Coronary artery (tissue), 2 donors: ENCODE measurements at regions not wholly inside any gene's neighbourhood (a gene's known extent, or its start where the extent isn't known, plus 50 kb on each side); places are given as distances from the start of the nearest gene placed in this dataset.
A peak's percentile ranks its signal among the peaks of the same experiment; 100 is the strongest.

Source experiments
- DNase-seq: peaks from one replicate; pipeline ENCODE4 v3.0.0-alpha.2; 2017; ENCODE audit warnings: low spot score
- H3K27ac ChIP-seq, 2 donors: fragments of 200-600 bp; sonication (generic); one replicate each; pipeline ENCODE4 v1.5.1; 2016 to 2019
- H3K4me3 ChIP-seq: fragments of 200-600 bp; sonication (generic); 2 replicates; pipeline ENCODE4 v1.5.1; 2016; ENCODE audit warnings: mild to moderate bottlenecking, moderate library complexity
- TF ChIP-seq, protein P1 (sequence below): fragments of 200-600 bp; sonication (generic); IDR thresholded peaks from one replicate; pipeline ENCODE4 v1.5.1; 2019; ENCODE audit warnings: antibody characterized with exemption

DNA sequence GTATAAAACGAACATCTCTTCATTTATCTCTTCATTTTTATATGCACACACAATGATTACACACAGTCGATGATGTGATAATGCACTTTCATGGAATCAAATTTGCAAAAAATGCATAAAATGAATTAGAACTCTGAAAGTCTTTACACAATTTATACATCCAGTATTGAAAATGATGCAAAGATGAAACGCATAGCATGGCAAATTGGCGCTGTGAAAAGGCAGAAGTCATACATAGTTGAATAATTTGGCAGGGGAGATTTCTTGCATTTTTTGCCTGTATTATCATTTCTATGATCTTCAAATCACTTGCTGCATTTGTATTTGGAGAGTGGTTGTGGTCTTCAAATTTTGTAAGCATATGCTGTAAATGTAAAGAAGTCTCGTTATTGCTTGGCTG, 150.7 kb upstream of the LGALSL start:
- DNase-seq, result no peak
- Histone ChIP-seq H3K27ac (no peak overlapping the region), H3K4me3 (no peak overlapping the region)
- TF ChIP-seq, protein P1, sequence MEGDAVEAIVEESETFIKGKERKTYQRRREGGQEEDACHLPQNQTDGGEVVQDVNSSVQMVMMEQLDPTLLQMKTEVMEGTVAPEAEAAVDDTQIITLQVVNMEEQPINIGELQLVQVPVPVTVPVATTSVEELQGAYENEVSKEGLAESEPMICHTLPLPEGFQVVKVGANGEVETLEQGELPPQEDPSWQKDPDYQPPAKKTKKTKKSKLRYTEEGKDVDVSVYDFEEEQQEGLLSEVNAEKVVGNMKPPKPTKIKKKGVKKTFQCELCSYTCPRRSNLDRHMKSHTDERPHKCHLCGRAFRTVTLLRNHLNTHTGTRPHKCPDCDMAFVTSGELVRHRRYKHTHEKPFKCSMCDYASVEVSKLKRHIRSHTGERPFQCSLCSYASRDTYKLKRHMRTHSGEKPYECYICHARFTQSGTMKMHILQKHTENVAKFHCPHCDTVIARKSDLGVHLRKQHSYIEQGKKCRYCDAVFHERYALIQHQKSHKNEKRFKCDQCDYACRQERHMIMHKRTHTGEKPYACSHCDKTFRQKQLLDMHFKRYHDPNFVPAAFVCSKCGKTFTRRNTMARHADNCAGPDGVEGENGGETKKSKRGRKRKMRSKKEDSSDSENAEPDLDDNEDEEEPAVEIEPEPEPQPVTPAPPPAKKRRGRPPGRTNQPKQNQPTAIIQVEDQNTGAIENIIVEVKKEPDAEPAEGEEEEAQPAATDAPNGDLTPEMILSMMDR, result no peak

DNA sequence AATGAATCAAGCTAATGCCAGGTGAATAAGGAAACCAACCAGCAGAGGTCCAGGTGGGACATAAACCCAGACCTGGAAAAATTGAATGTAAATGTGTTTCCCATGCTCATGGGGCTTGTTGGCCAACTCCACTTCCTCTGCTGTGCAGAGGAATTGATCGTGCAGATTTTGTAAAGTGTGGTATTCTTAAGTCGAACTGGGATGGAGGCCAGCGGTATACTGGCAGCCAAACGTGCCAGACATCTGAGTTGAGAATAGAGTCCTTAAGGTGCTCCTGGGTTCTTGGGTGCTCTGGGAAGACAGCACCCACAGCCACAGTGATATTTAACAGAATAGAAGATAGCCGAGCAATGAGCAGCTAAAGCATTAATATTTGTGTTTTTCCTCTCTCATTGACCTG, 146.5 kb upstream of the LGALSL start:
- TF ChIP-seq, protein P1, result no peak
- Histone ChIP-seq H3K27ac (no peak overlapping the region), H3K4me3 (no peak overlapping the region)
- no peak for DNase-seq

DNA sequence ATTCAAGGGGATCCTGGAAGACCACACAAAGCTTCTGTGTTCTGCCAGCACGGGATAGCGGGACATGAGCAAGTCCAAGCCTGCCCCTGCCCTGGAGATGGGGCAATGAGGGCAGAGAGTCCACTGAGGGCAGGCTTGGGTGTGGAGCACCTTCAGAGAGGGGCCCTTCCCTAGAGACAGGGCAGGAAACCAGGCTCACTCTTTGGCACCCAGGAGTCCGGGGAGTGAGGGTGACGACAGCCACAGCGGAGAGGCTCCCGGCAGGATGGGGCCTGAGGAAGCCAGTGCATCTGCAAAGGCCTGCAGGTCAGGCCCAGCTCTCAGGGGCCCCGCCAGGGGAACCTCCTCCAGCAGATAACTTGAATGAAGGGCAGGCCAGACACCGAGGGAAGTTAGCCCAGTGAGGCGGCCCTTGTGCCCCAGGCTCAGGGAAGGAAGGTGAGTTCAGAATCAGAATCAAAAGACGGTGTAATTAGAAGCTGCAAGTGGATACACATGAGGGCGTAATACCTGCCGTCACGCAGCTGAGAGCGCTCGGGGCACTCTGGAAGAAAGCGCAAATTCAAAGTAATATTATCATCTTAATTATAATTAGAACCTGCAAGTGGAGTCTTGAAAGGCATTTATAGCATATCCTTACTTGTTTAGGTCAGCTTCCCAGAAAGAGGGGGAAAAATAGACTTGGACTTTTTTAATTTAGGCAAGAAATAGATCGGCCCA, 142.6 kb upstream of the LGALSL start:
- no peak for DNase-seq
- Histone ChIP-seq H3K4me3 (peak overlapping the region; percentile 61), H3K27ac (peak overlapping the region; percentile 74 to 76)
- TF ChIP-seq, protein P1, result no peak

DNA sequence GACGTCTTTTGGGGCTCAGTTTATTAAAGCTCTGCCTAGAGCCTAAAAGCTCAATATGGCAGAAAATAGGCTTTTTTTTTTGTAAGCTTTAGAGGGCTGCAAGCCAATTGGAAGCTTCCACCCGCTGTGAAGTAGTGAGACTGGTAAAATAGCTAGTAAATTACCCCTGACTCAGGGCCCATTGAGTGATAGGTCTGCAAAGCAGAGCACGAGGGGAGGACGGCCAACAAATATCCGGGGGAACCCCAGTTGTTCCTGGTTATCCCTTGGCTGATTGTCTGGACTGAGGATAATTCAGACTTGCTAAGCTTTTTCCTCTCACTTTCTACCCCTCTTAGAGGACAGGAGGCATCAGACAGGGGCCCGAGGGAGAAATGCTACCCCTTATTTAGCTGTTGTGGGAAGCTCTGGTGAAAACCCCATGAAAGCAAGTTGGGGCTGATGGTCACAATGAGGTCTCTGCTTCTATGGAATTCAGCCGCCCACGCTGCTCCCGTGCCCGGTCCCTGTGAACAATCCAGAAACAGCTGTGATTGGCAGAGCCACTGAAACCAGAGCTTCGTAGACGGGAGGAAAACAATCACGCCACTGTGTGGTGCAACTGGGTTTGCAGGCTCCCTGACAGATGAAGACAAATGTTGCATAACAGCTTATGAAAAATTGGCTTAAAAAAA, 141.9 kb upstream of the LGALSL start:
- TF ChIP-seq, protein P1, result peak; percentile 35
- H3K4me3 ChIP-seq, result peak overlapping the region; percentile 61
- H3K27ac ChIP-seq, result peak overlapping the region; percentile 74 to 76
- peak; percentile 89 for DNase-seq

DNA sequence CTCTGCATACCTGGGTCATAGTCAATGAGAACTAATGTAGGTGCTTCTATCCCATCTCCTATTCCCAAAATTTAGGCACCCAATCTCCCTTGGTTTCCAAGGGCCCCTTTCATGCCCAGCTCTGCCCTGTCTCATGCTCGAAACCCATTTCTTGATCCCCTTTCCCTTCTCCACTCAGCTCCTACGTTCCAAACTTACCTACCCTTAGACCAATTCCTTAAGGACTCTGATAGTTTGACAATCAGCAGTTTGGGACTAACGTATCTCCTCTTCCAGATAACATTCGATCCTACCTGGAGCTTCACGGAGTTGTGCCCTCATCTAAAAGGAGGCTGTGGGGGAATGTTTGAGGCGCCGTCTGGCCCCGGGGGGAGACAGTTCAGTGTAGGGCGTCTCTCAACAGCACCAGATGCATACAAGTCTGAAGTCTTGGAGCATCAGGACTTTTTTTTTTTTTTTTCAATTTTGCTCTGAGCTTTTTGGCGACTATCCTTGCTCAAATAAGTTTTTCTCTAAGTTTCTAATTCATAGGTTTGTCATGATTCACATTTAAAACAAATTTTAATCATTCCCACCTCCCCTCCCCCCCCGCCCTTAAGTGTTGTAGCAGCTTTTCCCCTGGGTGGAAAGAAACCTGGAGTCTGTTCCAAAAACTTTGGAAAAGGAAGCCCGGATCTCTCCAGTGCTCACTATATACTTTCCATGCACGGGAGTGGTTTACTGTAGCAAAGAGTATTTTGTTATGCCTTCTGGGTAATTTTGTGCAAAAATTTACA, 141.2 kb upstream of the LGALSL start:
- peak overlapping the region; percentile 74 to 76 for H3K27ac ChIP-seq
- TF ChIP-seq, protein P1, result peak; percentile 11
- peak overlapping the region; percentile 61 for H3K4me3 ChIP-seq
- no peak for DNase-seq

DNA sequence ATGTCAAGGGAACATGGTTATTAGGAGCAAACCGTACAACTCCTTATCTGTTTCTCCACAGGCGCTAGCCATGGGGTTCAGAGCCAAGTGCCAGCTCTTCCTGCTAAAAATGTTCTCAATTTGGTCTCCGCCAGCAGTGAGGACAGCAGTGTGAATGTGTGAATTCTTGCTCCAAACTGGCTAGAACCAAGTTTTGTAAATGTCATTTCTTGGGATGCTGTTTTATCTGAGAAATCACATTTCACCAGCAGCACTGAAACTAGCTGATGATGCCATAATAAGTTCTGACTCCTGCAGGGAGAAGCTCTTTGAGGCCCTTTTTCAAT, 140.6 kb upstream of the LGALSL start:
- DNase-seq, result no peak

More for the DNA sequence above, 140.6 kb upstream of the LGALSL start:
- Histone ChIP-seq H3K27ac (peak overlapping the region; percentile 6 to 29), H3K4me3 (no peak overlapping the region)
- TF ChIP-seq, protein P1, result no peak
